Hepatocyte (in vitro differentiated cells): ENCODE measurements at regions not wholly inside any gene's neighbourhood (a gene's known extent, or its start where the extent isn't known, plus 50 kb on each side); places are given as distances from the start of the nearest gene placed in this dataset.

Source experiments
- DNase-seq: peaks from one replicate; pipeline ENCODE4 v3.0.0-alpha.2; 2016; ENCODE audit warnings: low spot score
- H2AFZ ChIP-seq: fragments of 200-600 bp; sonication (generic); 2 replicates; pipeline ENCODE4 v1.6.0; 2016; ENCODE audit warnings: antibody characterized with exemption, mild to moderate bottlenecking
- H3K27ac ChIP-seq: fragments of 200-600 bp; sonication (generic); 2 replicates; pipeline ENCODE4 v1.5.1; 2016; ENCODE audit warnings: mild to moderate bottlenecking
- H3K27me3 ChIP-seq: fragments of 200-600 bp; sonication (generic); 2 replicates; pipeline ENCODE4 v1.6.1; 2016
- H3K36me3 ChIP-seq: fragments of 200-600 bp; sonication (generic); replicated peaks from 2 replicates; pipeline ENCODE4 v1.5.1; 2016; ENCODE audit warnings: low read depth; ENCODE audit not compliant: insufficient read depth
- H3K4me1 ChIP-seq: fragments of 200-600 bp; sonication (generic); 2 replicates; pipeline ENCODE4 v1.5.1; 2016; ENCODE audit warnings: mild to moderate bottlenecking, moderate library complexity; ENCODE audit not compliant: insufficient read depth
- H3K4me2 ChIP-seq: fragments of 200-600 bp; sonication (generic); 2 replicates; pipeline ENCODE4 v1.6.0; 2016
- H3K4me3 ChIP-seq: fragments of 200-600 bp; sonication (generic); 2 replicates; pipeline ENCODE4 v1.5.1; 2016; ENCODE audit warnings: mild to moderate bottlenecking
- H3K79me2 ChIP-seq: fragments of 200-600 bp; sonication (generic); 2 replicates; pipeline ENCODE4 v1.6.0; 2017; ENCODE audit warnings: mild to moderate bottlenecking
- H3K9me2 ChIP-seq: fragments of 200-600 bp; sonication (generic); replicated peaks from 2 replicates; pipeline ENCODE4 v1.6.0; 2017; ENCODE audit warnings: mild to moderate bottlenecking; ENCODE audit not compliant: insufficient read depth
- H3K9me3 ChIP-seq: fragments of 200-600 bp; sonication (generic); 2 replicates; pipeline ENCODE4 v1.5.1; 2016; ENCODE audit warnings: low read depth, mild to moderate bottlenecking
- H4K20me1 ChIP-seq: fragments of 200-600 bp; sonication (generic); 2 replicates; pipeline ENCODE4 v1.6.0; 2016; ENCODE audit warnings: mild to moderate bottlenecking; ENCODE audit not compliant: insufficient read depth, poor library complexity, severe bottlenecking
- CTCF ChIP-seq: fragments of 200-600 bp; sonication (generic); IDR thresholded peaks from 2 replicates; pipeline ENCODE4 v1.5.1; 2016; ENCODE audit warnings: antibody characterized with exemption, mild to moderate bottlenecking; ENCODE audit not compliant: poor library complexity
- EZH2 ChIP-seq: fragments of 200-600 bp; sonication (generic); IDR thresholded peaks from 2 replicates; pipeline ENCODE4 v1.6.1; 2016; ENCODE audit warnings: antibody characterized with exemption, mild to moderate bottlenecking, borderline replicate concordance
- EZH2phosphoT487 ChIP-seq: fragments of 200-600 bp; sonication (generic); IDR thresholded peaks from one replicate; pipeline ENCODE4 v1.6.1; 2018; ENCODE audit warnings: antibody characterized with exemption, mild to moderate bottlenecking, low read depth, moderate library complexity; ENCODE audit not compliant: unreplicated experiment, severe bottlenecking
- WGBS: methylation state at CpG from one replicate; pipeline ENCODE4 v1.1.6; 2016; ENCODE audit warnings: low lambda C conversion rate; ENCODE audit errors: missing lambda C conversion rate; 5-methylcytosine and 5-hydroxymethylcytosine counted together

DNA sequence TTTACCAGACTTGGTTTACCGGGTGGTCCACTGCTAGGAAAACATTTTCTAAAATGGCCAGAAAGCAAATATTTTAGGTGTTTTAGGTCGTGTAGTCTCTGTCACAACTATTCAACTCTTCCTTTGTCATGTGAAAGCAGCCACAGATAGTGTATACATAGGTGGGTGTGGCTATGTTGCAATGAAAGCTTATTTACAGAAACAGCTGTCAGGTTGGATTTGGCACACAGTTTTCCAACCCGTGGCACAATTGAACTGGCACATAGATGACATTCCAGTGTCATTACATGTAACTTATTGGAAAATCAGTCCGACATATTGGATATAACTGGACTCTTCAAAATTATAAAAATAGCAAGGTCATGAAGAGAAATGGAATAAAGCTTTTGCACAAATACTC is 68.9 kb upstream of the KCNQ5 start:
- Histone ChIP-seq H3K4me3 (no peak overlapping the region), H2AFZ (no peak overlapping the region), H3K79me2 (no peaks in the 10 kb centered on the region), H3K27me3 (no peaks in the 10 kb centered on the region), H3K4me1 (no peaks in the 10 kb centered on the region), H3K4me2 (no peak overlapping the region), H3K9me2 (no peaks in the 10 kb centered on the region), H3K27ac (no peak overlapping the region), H3K36me3 (no peaks in the 10 kb centered on the region), H4K20me1 (no peaks in the 10 kb centered on the region), H3K9me3 (no peaks in the 10 kb centered on the region)
- DNase-seq = no peak
- WGBS = 54% methylated on average over 4 of the region's 4 CpGs
- TF ChIP-seq EZH2 (no peak), CTCF (no peak), EZH2phosphoT487 (no peak)

DNA sequence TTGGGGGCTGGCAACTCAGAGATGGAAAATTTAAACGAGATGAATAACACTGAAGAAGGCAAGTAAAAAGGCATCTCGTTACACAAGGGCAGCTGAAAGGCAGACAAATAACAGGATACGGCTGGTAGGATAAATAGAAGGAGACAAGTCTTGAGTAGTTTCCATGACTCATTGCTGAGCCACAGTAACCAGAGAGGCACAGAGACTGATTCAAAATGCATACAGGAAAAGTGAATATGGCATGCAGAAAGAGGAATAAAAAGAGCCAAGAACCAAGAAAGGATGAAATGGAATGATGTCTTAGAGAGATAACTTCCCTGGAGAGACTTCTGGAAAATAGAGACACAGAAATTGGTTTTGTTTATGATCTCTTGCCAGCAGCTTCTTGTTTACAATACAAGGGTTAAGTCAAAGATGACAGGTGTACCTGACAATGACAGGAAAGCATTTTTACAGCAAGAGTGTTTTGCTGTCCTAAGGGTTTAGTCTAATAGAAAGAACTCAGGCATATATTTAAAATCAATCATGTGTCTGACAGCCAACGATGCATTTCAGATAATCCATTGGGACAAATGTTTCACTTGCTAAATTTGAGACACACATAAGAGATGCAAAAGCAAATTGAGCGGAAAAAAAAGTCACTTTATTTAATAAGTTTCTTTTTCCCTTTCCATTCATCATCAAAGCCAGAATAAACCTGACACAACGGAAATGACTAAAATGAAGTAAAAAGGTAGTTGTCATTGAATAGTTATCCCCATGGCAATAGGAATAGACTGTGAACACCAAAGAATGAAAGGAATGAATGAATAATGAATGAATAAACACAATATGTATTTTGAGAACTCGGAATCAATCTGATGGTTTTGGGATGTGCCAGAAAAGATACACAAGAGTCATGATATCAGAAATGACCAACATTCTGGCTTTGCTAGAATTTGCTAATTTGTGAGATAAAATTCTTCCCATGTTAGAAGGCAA is 68.0 kb upstream of the KCNQ5 start:
- DNase-seq = no peak
- H3K4me1 ChIP-seq = no peaks in the 10 kb centered on the region
- no peaks in the 10 kb centered on the region for H4K20me1 ChIP-seq
- no peaks in the 10 kb centered on the region for H3K27me3 ChIP-seq
- H3K9me2 ChIP-seq = no peaks in the 10 kb centered on the region
- no peak overlapping the region for H3K4me2 ChIP-seq
- no peaks in the 10 kb centered on the region for H3K36me3 ChIP-seq
- H3K4me3 ChIP-seq = no peak overlapping the region
- no peaks in the 10 kb centered on the region for H3K9me3 ChIP-seq
- TF ChIP-seq EZH2phosphoT487 = no peak
- TF ChIP-seq EZH2 = no peak
- no peak for TF ChIP-seq CTCF
- no peak overlapping the region for H3K27ac ChIP-seq
- H3K79me2 ChIP-seq = no peaks in the 10 kb centered on the region
- no peak overlapping the region for H2AFZ ChIP-seq
- 53% methylated on average over 7 of the region's 7 CpGs for WGBS

- Histone ChIP-seq H3K27ac (no peak overlapping the region), H4K20me1 (no peaks in the 10 kb centered on the region), H3K4me2 (no peak overlapping the region), H3K4me3 (no peak overlapping the region), H3K27me3 (no peaks in the 10 kb centered on the region), H3K79me2 (no peaks in the 10 kb centered on the region), H2AFZ (no peak overlapping the region), H3K9me3 (no peaks in the 10 kb centered on the region), H3K36me3 (no peaks in the 10 kb centered on the region), H3K9me2 (no peaks in the 10 kb centered on the region), H3K4me1 (no peaks in the 10 kb centered on the region)
- no peak for TF ChIP-seq EZH2
- no peak for TF ChIP-seq EZH2phosphoT487
- TF ChIP-seq CTCF = no peak
- 74% methylated on average over 4 of the region's 4 CpGs for WGBS
- DNase-seq = no peak
Observed at GRCh38 chr6:72554761-72555221, 67.1 kb upstream of the KCNQ5 start.
